ENCODE measurements at regions not wholly inside any gene's neighbourhood (a gene's known extent, or its start where the extent isn't known, plus 50 kb on each side); places are given as distances from the start of the nearest gene placed in this dataset.

GRCh38 chr14:40133463-40133862 lies 701.2 kb upstream of the FBXO33 start:
- TF ChIP-seq POLR2AphosphoS5 (IDR thresholded peaks at IDR 0.05; ENCODE audit: borderline replicate concordance, low read depth, low read length) (no peak), EZH2 (IDR thresholded peaks at IDR 0.05) (no peak), FOXP2 (optimal IDR thresholded peaks at IDR 0.05; ENCODE audit: control extremely low read depth, extremely low read length, insufficient read depth) (no peak)
